Gastrocnemius medialis (tissue), 4 donors: ENCODE measurements at regions not wholly inside any gene's neighbourhood (a gene's known extent, or its start where the extent isn't known, plus 50 kb on each side); places are given as distances from the start of the nearest gene placed in this dataset.

ENCODE experiments used
- ATAC-seq, 2 donors: fragments of 150-250 bp; one replicate each; pipeline ENCODE4 v1.9.1; 2016
- DNase-seq, 2 donors: peaks; one replicate each; pipeline ENCODE4 v3.0.0-alpha.2; 2019
- H3K27ac ChIP-seq, 4 donors: fragments of 200-600 bp; sonication (generic); 1 replicate in 1 of 4; 2 replicates in 3 of 4; pipeline ENCODE4 v1.5.1; 2016 to 2018; ENCODE audit warnings: mild to moderate bottlenecking in 2 of 4, moderate library complexity in 1 of 4
- H3K27me3 ChIP-seq, 3 donors: fragments of 200-600 bp; sonication (generic) in 2 of 3; 1 replicate in 1 of 3; 2 replicates in 2 of 3; pipeline versions ENCODE4 v1.5.1 to v1.6.0; 2016 to 2019; ENCODE audit warnings: mild to moderate bottlenecking in 1 of 3, moderate library complexity in 1 of 3
- H3K36me3 ChIP-seq, 2 donors: fragments of 200-600 bp; sonication (generic) in 1 of 2; one replicate each; pipeline ENCODE4 v1.5.1; 2017 to 2018
- H3K4me1 ChIP-seq, 2 donors: fragments of 200-600 bp; sonication (generic) in 1 of 2; one replicate each; pipeline ENCODE4 v1.5.1; 2016 to 2017; ENCODE audit warnings: mild to moderate bottlenecking in 2 of 2
- H3K4me3 ChIP-seq, 4 donors: fragments of 200-600 bp; sonication (generic) in 3 of 4; 1 replicate in 1 of 4; 2 replicates in 3 of 4; pipeline ENCODE4 v1.5.1; 2016 to 2019; ENCODE audit warnings: mild to moderate bottlenecking in 2 of 4
- H3K9me3 ChIP-seq, 3 donors: fragments of 200-600 bp; sonication (generic) in 2 of 3; 1 replicate in 1 of 3; 2 replicates in 2 of 3; pipeline ENCODE4 v1.5.1; 2016 to 2019
- POLR2A ChIP-seq, 2 donors: fragments of 450-650 bp; IDR thresholded peaks; one replicate each; pipeline ENCODE4 v1.6.1; 2017; ENCODE audit warnings: antibody characterized with exemption in 2 of 2, mild to moderate bottlenecking in 2 of 2, moderate library complexity in 2 of 2
- in situ Hi-C, 4 donors: fragments of 200-750 bp; cut with MboI; loops; one replicate each; pipeline versions ENCODE4 v1.15.0 to v1.8.0; 2017; ENCODE audit warnings: low sequenced_read_pairs in 4 of 4
- intact Hi-C: fragments of 100-400 bp; cut with DNase I; formaldehyde crosslinking; loops from one replicate; pipeline ENCODE4 v1.15.1; 2023; ENCODE audit warnings: low total_unique reads
- TF ChIP-seq, protein P1 (sequence below), 5 experiments: fragments of 450-650 bp in 3 of 5; fragments of 200-600 bp in 2 of 5; sonication (generic) in 2 of 5; IDR thresholded peaks in 4 of 5; conservative IDR thresholded peaks in 1 of 5; 1 replicate in 4 of 5; 2 replicates in 1 of 5; pipeline ENCODE4 v1.5.1; 2016 to 2019; ENCODE audit warnings: antibody characterized with exemption in 5 of 5, mild to moderate bottlenecking in 3 of 5, moderate library complexity in 3 of 5

DNA sequence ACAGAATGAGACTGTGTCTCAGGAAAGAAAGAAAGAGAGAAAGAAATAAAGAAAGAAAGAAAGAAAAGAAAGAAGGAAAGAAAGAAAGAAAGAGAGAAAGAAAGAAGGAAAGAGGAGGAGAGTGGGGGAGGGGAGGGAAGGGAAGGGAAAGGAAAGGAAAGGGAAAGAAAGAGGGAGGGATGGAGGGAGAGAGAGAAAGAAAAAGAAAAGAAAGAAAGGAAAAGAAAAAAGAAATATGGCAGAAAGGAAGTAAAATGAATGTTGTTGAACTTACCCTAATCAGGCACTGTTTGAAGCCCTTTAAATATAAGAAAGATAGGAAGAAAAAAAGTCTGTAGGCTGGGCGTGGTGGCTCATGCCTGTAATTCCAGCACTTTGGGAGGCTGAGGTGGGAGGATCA lies 276.1 kb downstream of the INSC start:
- H3K9me3 ChIP-seq: no peaks in the 10 kb centered on the region
- no peaks in the 10 kb centered on the region for H3K27me3 ChIP-seq
- no peak for DNase-seq
- in situ Hi-C loops (no loop called here), intact Hi-C loops (no loop called here)
- no peaks in the 10 kb centered on the region for H3K36me3 ChIP-seq
- H3K4me3 ChIP-seq: no peak overlapping the region
- no peak overlapping the region for H3K27ac ChIP-seq
- no peak for TF ChIP-seq POLR2A (IDR thresholded peaks at IDR 0.05)
- TF ChIP-seq, protein P1, sequence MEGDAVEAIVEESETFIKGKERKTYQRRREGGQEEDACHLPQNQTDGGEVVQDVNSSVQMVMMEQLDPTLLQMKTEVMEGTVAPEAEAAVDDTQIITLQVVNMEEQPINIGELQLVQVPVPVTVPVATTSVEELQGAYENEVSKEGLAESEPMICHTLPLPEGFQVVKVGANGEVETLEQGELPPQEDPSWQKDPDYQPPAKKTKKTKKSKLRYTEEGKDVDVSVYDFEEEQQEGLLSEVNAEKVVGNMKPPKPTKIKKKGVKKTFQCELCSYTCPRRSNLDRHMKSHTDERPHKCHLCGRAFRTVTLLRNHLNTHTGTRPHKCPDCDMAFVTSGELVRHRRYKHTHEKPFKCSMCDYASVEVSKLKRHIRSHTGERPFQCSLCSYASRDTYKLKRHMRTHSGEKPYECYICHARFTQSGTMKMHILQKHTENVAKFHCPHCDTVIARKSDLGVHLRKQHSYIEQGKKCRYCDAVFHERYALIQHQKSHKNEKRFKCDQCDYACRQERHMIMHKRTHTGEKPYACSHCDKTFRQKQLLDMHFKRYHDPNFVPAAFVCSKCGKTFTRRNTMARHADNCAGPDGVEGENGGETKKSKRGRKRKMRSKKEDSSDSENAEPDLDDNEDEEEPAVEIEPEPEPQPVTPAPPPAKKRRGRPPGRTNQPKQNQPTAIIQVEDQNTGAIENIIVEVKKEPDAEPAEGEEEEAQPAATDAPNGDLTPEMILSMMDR (IDR thresholded peaks at IDR 0.05 in 4 of 5, conservative IDR thresholded peaks at IDR 0.05 in 1 of 5): no peak
- ATAC-seq: no peak
- H3K4me1 ChIP-seq: no peaks in the 10 kb centered on the region

DNA sequence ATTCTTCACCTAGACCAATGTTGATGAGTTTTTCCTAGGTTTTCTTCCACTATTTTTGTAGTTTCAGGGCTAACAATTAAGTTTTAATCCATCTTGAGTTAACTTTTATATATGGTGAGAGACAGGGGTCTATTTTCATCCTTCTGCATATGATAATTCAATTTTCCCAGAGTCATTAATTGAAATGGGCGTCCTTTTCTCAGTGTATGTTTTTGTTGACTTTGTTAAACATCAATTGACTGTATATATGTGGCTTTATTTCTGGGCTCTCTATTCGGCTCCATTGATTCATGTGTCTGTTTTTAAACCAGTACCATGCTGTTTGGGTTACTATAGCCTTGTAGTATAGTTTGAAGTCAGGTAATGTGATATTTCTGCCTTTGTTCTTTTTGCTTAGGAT lies 282.1 kb downstream of the INSC start:
- intact Hi-C loops: no loop called here
- in situ Hi-C loops: no loop called here
- Histone ChIP-seq H3K36me3 (no peaks in the 10 kb centered on the region), H3K27ac (no peak overlapping the region), H3K9me3 (peaks cover 0 to 3% (median 0%) of the 10 kb centered on the region in 3 donors), H3K4me3 (no peak overlapping the region), H3K27me3 (no peaks in the 10 kb centered on the region), H3K4me1 (no peaks in the 10 kb centered on the region)
- TF ChIP-seq POLR2A (IDR thresholded peaks at IDR 0.05): no peak
- TF ChIP-seq, protein P1 (IDR thresholded peaks at IDR 0.05 in 4 of 5, conservative IDR thresholded peaks at IDR 0.05 in 1 of 5): no peak
- DNase-seq: no peak
- no peak for ATAC-seq

DNA sequence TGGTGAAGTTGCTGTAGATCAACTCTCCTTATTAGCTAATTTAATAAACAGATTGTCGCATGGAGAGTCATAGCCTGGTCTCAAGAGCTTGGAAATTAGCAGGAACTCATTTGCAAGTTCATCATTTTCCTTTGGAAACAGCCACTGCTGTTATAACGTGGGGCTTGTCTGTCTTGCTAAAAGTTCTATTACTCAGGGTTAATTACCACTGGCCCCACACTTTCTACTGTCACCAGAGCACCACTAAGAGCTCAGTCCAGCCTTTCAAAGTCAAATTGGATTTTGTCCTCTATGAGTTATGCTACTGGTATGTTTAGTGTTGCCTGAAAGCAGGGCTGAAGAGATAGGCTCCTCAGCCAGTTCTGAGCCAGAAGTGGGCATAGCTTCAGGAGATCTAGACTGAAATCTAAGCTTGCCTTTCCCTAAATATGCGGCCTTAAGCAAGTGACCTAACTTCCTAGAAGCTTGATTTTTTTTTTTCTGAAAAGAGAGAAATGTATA lies 292.2 kb downstream of the INSC start:
- Histone ChIP-seq H3K4me3 (no peak overlapping the region), H3K9me3 (peaks cover 0 to under 1% (median 0%) of the 10 kb centered on the region in 3 donors), H3K27ac (no peak overlapping the region), H3K27me3 (no peaks in the 10 kb centered on the region), H3K4me1 (no peaks in the 10 kb centered on the region), H3K36me3 (no peaks in the 10 kb centered on the region)
- intact Hi-C loops: no loop called here
- in situ Hi-C loops: no loop called here
- TF ChIP-seq, protein P1 (IDR thresholded peaks at IDR 0.05 in 4 of 5, conservative IDR thresholded peaks at IDR 0.05 in 1 of 5): no peak
- ATAC-seq (no peak), DNase-seq (no peak)

DNA sequence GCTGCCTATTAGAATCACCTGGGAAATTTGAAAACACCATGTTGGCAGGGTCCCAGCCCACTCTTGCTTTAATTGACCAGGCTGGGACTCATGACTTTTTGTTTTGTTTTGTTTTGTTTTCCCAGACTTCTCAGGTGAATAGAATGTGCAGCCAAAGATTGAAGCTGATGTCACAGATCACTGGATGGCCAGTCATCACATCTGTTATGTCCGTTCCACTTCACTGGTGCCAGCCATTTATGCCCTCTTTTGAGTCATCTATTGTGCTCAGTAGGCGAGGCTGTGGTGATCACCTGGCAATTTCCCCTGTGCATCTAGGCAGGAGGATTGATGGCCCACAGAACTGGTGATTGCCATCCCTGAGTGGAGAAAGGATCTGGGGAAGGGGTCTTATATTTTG lies 297.3 kb downstream of the INSC start:
- DNase-seq (no peak), ATAC-seq (no peak)
- no peaks in the 10 kb centered on the region for H3K9me3 ChIP-seq
- TF ChIP-seq, protein P1 (IDR thresholded peaks at IDR 0.05 in 4 of 5, conservative IDR thresholded peaks at IDR 0.05 in 1 of 5): no peak
- no peak for TF ChIP-seq POLR2A (IDR thresholded peaks at IDR 0.05)
- H3K27ac ChIP-seq: no peak overlapping the region
- H3K4me3 ChIP-seq: no peak overlapping the region
- no peaks in the 10 kb centered on the region for H3K4me1 ChIP-seq
- in situ Hi-C loops: no loop called here
- H3K27me3 ChIP-seq: no peaks in the 10 kb centered on the region
- H3K36me3 ChIP-seq: no peaks in the 10 kb centered on the region
- intact Hi-C loops: no loop called here

DNA sequence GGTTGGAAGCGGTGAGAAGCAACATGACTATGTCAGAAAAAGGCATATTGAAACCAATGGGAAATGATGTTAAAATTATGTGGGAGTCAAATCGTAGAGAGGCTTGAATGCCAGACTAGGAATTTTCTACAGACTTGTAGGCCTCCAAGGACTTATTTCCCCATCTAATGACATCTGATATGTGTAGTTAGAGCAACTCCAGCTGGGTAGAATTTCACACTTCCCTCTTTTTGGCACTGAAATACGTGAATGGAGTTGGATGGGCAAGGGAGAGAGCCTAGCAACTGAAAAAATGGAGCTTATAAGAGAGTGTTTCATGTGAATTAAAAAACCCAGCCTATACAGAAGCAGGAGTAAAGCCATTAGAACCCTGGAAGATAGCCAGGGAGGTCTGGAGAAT lies 304.2 kb downstream of the INSC start:
- ATAC-seq (no peak), DNase-seq (no peak)
- Histone ChIP-seq H3K36me3 (no peaks in the 10 kb centered on the region), H3K9me3 (no peaks in the 10 kb centered on the region), H3K4me1 (no peaks in the 10 kb centered on the region), H3K27me3 (no peaks in the 10 kb centered on the region), H3K27ac (no peak overlapping the region), H3K4me3 (no peak overlapping the region)
- intact Hi-C loops: no loop called here
- TF ChIP-seq POLR2A (IDR thresholded peaks at IDR 0.05): no peak
- TF ChIP-seq, protein P1 (IDR thresholded peaks at IDR 0.05 in 4 of 5, conservative IDR thresholded peaks at IDR 0.05 in 1 of 5): no peak
- in situ Hi-C loops: no loop called here
